Cardiac fibroblast (primary cell): ENCODE measurements at regions not wholly inside any gene's neighbourhood (a gene's known extent, or its start where the extent isn't known, plus 50 kb on each side); places are given as distances from the start of the nearest gene placed in this dataset.
"Not testable (repeated sequence)": the region's sequence is repeated elsewhere in the genome, so short reads cannot be mapped to it uniquely, and the experiment has no call there.

Experiments
- DNase-seq, 2 donors: peaks; one replicate each; pipeline versions ENCODE4 v3.0.0 to v3.0.0-alpha.2; 2010; ENCODE audit warnings: low read depth in 2 of 2
- H3K4me3 ChIP-seq, 2 donors: replicated peaks in 1 of 2; 1 replicate in 1 of 2; 2 replicates in 1 of 2; pipeline ENCODE4 v1.5.1; 2011; ENCODE audit warnings: low read depth in 2 of 2, low read length in 2 of 2, mild to moderate bottlenecking in 2 of 2, moderate library complexity in 1 of 2
- TF ChIP-seq, protein P1 (sequence below): IDR thresholded peaks from one replicate; pipeline ENCODE4 v1.5.1; 2011; ENCODE audit warnings: low read depth, mild to moderate bottlenecking, low read length, inconsistent platforms

DNA sequence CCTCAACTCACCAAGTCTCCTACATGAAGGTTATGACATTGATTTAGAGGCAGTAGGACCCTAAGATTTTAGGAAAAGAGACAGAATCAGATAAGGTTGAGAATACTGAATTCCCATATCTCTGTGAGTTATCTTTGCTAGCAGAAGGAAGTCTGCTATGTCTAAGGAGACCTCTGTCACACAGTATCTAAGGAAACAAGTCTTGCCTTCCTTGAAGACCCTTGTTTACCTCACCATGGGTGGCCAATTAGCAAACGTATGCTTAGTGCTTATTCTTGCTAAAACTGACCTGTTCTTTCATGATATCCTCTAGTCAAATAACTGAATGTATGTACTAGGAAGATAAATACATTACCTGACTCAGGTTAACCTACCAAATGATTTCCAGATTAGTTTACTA, 855.4 kb upstream of the SLITRK1 start:
- TF ChIP-seq, protein P1, sequence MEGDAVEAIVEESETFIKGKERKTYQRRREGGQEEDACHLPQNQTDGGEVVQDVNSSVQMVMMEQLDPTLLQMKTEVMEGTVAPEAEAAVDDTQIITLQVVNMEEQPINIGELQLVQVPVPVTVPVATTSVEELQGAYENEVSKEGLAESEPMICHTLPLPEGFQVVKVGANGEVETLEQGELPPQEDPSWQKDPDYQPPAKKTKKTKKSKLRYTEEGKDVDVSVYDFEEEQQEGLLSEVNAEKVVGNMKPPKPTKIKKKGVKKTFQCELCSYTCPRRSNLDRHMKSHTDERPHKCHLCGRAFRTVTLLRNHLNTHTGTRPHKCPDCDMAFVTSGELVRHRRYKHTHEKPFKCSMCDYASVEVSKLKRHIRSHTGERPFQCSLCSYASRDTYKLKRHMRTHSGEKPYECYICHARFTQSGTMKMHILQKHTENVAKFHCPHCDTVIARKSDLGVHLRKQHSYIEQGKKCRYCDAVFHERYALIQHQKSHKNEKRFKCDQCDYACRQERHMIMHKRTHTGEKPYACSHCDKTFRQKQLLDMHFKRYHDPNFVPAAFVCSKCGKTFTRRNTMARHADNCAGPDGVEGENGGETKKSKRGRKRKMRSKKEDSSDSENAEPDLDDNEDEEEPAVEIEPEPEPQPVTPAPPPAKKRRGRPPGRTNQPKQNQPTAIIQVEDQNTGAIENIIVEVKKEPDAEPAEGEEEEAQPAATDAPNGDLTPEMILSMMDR = no peak
- no peak overlapping the region for H3K4me3 ChIP-seq
- DNase-seq = no peak

DNA sequence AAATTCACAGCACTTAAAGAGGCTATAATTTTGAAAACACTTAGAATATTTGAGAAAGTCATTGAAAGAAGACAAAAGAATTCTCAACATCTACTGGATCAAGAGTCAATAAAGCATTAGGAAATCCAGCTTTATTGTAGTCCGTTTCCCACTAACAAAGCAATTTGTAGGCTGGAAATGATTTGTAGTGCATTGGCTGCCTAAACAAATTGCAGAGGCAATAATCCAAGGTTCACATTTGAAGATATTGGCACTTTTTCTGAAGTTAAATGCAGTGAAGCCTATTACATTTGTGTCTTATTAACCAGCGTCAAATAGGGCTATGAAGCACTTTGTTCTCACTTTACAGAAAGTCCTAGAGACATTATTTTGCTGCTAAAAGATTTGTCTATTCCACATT, 848.1 kb upstream of the SLITRK1 start:
- DNase-seq = no peak
- no peak overlapping the region for H3K4me3 ChIP-seq

DNA sequence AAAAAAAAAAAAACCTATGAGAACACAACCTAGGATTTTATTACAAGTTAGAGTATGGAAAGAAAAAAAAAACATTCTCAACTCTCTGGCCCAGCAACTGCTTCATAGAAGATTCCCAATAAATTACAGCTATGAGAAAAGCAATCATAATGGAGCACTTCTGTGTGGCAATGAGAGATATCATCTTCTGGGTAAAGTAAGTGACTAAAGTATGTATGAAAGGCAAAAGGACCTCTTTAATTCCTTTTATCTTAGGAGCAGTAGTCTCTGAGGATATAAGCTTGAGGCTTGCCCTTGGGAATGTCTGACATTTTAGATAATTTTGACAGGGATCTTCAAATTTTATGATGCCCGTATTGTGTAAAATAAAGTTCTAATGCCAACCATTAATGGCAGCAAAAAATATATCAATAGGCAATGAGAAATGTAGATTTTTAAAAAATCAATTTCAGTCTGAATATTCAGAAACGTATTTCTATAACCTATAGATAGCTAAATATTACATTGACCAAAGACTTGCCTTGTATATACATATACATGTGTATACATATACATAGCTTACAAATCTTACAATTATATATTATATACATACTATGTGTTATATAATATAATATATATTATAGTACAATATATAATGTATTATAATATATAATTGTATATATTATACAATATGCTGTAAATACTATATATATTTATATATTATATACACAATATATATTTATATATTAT, 823.9 kb upstream of the SLITRK1 start:
- TF ChIP-seq, protein P1 = no peak
- H3K4me3 ChIP-seq = no peak overlapping the region
- no peak for DNase-seq

More for the DNA sequence above, 848.1 kb upstream of the SLITRK1 start:
- TF ChIP-seq, protein P1 = no peak

DNA sequence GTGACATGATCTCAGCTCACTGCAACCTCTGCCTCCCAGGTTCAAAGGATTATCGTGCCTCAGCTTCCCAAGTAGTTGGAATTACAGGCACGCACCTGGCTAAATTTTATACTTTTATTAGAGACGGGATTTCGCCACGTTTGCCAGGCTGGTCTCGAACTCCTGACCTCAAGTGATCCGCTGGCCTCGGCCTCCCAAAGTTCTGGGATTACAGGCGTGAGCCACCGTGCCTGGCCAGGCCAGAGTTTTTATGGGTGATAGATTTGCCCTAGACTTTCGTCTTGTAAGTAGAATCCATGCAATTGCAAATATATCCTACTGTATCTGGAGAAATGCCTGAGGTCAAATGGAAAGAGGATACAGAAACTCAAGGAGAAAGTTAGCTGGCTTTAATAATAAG, 819.9 kb upstream of the SLITRK1 start:
- no peak overlapping the region for H3K4me3 ChIP-seq
- TF ChIP-seq, protein P1 = no peak
- DNase-seq = no peak

DNA sequence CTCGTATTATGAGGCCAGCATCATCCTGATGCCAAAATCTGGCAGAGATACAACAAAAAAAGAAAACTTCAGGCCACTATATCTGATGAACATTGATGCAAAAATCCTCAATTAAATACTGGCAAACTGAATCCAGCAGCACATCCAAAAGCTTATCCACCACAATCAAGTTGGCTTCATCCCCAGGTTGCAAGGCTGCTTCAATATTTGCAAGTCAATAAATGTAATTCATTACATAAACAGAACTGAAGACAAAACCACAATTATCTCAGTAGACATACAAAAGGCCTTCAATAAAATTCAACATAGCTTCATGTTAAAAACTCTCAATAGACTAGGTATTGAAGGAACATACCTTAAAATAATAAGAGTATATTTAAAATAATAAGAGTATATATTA, 815.3 kb upstream of the SLITRK1 start:
- DNase-seq, H3K4me3 ChIP-seq: not testable (repeated sequence)

DNA sequence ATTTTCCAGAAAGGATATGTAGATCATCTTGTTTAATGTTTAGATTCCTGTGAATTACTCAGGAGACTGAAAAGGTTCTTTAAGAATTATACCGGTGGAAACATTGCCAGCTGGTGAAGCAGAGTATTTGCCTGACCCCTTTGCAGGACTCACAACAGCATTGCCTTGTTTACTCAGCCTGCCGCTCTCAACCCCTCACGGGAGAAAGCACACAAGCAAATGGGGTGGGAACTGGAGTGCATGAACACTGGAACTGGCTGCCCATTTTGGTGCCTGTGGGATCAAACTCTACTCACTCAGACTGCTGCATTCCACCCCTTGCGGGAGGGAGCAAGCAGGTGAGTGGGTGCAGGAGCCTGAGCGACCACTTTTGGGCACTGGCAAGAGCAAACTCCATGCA, 804.7 kb upstream of the SLITRK1 start:
- DNase-seq = no peak
- TF ChIP-seq, protein P1 = no peak
- no peak overlapping the region for H3K4me3 ChIP-seq

DNA sequence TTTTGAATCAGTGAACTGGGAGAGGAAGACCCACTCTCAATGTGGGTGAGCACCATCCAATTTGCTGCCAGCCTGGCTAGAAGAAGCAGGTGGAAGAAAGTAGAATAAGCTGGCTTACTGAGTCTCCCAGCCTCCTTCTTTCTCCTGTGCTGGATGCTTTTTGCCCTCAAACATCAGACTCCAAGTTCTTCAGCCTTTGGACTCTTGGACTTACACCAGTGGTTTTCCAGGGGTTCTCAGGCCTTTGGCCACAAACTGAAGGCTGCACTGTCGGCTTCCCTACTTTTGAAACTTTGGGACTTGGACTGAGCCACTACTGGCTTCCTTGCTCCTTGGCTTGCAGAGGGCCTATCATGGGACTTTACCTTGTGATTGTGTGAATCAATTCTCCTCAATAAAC, 804.2 kb upstream of the SLITRK1 start:
- TF ChIP-seq, protein P1 = no peak
- no peak for DNase-seq
- no peak overlapping the region for H3K4me3 ChIP-seq
